Aorta (tissue), 5 donors: ENCODE measurements at regions not wholly inside any gene's neighbourhood (a gene's known extent, or its start where the extent isn't known, plus 50 kb on each side); places are given as distances from the start of the nearest gene placed in this dataset.

ENCODE experiments used
- ATAC-seq: fragments of 200-7000 bp; cut with Tn5 transposase; one replicate; pipeline ENCODE4 v1.9.1; 2022; ENCODE audit warnings: moderate library complexity; ENCODE audit not compliant: low FRiP score
- DNase-seq, 2 donors: peaks; one replicate each; pipeline ENCODE4 v3.0.0-alpha.2; 2020
- H3K27ac ChIP-seq, 2 donors: one replicate each; pipeline ENCODE4 v1.5.1; 2013; ENCODE audit warnings: low read length in 2 of 2, mild to moderate bottlenecking in 2 of 2, moderate library complexity in 2 of 2, control low read depth in 1 of 2, inconsistent platforms in 1 of 2, low read depth in 1 of 2
- H3K27me3 ChIP-seq, 2 donors: one replicate each; pipeline ENCODE4 v1.6.1; 2013; ENCODE audit warnings: control low read depth in 1 of 2, low read length in 1 of 2, mild to moderate bottlenecking in 1 of 2, moderate library complexity in 1 of 2; ENCODE audit not compliant: insufficient read depth in 2 of 2, control insufficient read depth in 1 of 2
- H3K36me3 ChIP-seq, 2 donors: one replicate each; pipeline ENCODE4 v1.6.1; 2013; ENCODE audit warnings: control low read depth in 1 of 2, low read length in 1 of 2, mild to moderate bottlenecking in 1 of 2; ENCODE audit not compliant: insufficient read depth in 2 of 2, control insufficient read depth in 1 of 2
- H3K4me1 ChIP-seq, 2 donors: one replicate each; pipeline ENCODE4 v1.6.1; 2013; ENCODE audit warnings: low read length in 2 of 2, control low read depth in 1 of 2, mild to moderate bottlenecking in 1 of 2, moderate library complexity in 1 of 2; ENCODE audit not compliant: insufficient read depth in 2 of 2, control insufficient read depth in 1 of 2
- H3K4me3 ChIP-seq, 2 donors: one replicate each; pipeline ENCODE4 v1.5.1; 2013; ENCODE audit warnings: low read length in 2 of 2, control low read depth in 1 of 2, mild to moderate bottlenecking in 1 of 2
- H3K9me3 ChIP-seq: one replicate; pipeline ENCODE4 v1.6.1; 2013; ENCODE audit warnings: mild to moderate bottlenecking, low read length; ENCODE audit not compliant: control insufficient read depth
- WGBS, 2 donors: extraction: QIAGEN DNeasy Blood & Tissue Kit; methylation state at CpG; one replicate each; pipeline ENCODE4 v1.1.7; 2013; 5-methylcytosine and 5-hydroxymethylcytosine counted together
- intact Hi-C, 2 donors: fragments of 100-400 bp; cut with DNase I; formaldehyde crosslinking; loops; one replicate each; pipeline versions ENCODE4 v1.14.2 to v1.15.0; 2022
- donor health status: healthy with polysubstance abuse.
- donor health status: Bipolar disorder and iron deficiency.
- donor health status: DM: no; HTN: no; CAD: no.
- donor health status: DM: no; HTN: no; CAD: no.
- donor health status: DM: yes; HTN: yes; CAD: no.

DNA sequence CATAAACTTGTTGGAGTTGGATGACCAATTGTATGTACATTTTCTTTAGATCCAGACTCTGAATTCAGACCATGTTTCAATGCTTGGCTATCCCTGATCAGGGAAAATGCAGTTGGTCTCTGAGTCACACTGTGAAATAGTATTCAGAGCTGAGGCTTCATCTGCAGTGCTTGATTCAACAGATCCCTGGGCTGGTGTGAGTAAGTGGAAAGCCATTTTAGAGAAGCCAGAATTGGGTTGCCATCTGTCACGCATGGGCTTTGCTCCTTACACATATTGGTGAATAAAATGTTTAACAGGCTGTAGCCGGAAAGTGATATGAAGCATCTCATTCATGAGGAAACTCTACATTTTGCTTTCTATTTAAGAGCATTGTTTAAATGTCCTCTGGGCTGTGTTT, 50.0 kb upstream of the ACYP2 start:
- no peaks in the 10 kb centered on the region for H3K27me3 ChIP-seq
- DNase-seq, result no peak
- no peak for ATAC-seq
- no peaks in the 10 kb centered on the region for H3K9me3 ChIP-seq
- intact Hi-C loops, result no loop called here
- no peak overlapping the region for H3K27ac ChIP-seq
- H3K36me3 ChIP-seq, result no peaks in the 10 kb centered on the region
- WGBS, 2 donors, result 93 to 99% methylated on average over 2 of the region's 2 CpGs
- no peak overlapping the region for H3K4me3 ChIP-seq
- H3K4me1 ChIP-seq, result no peaks in the 10 kb centered on the region

DNA sequence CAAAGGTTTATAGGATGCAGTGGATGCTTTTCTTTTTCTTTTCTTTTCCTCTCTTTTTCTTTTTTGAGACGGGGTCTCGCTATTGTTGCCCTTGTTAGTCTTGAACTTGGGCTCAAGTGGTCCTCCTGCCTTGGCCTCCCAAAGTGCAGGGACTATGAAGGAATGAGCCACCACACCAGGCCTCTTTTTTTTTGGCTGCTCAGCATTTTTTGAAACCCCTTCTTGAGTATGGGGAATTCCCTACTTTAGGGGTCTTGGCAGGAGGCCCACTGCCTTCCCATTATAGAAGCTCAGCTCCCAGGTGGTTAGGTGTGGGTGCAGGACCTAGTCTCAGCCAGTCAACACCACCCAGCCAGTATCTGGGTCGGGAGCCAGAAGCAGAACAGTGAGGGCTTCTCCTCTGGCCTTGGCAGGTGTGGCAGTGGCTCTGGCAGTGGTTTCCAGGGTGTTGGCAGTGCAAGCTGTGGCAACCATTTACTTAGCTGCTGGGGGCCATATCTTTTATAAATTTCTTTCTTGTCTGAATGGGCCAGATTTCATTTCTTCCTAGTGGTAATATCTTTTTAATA, 51.4 kb upstream of the ACYP2 start:
- WGBS, 2 donors, result 81 to 88% methylated on average over 3 of the region's 3 CpGs
- DNase-seq (no peak), ATAC-seq (no peak)
- no peak overlapping the region for H3K4me3 ChIP-seq
- H3K9me3 ChIP-seq, result no peaks in the 10 kb centered on the region
- no peaks in the 10 kb centered on the region for H3K27me3 ChIP-seq
- H3K27ac ChIP-seq, result no peak overlapping the region
- no peaks in the 10 kb centered on the region for H3K4me1 ChIP-seq
- H3K36me3 ChIP-seq, result no peaks in the 10 kb centered on the region
- intact Hi-C loops, result no loop called here

DNA sequence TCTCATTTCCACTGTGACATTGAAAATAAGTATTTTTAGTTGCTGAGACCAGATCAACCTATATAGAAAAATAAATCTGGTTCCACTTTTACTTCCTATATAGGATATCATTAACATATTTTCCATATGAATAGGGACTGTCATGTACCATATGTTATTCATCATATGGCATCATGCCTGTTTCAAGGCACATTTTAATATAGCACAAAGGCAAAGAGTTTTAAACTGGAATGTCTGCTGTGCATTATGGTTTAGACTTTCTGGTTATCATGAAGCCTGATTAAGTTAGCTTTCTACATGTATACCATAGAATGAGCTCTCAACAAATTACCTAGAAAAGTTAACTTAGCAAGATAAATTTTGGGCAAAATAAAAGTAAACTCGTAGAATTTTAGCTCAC, 53.0 kb upstream of the ACYP2 start:
- Histone ChIP-seq H3K27ac (no peak overlapping the region), H3K9me3 (no peaks in the 10 kb centered on the region), H3K4me1 (peaks cover 0 to 1% of the 10 kb centered on the region in 2 donors), H3K36me3 (no peaks in the 10 kb centered on the region), H3K4me3 (no peak overlapping the region), H3K27me3 (no peaks in the 10 kb centered on the region)
- 80% methylated on average over 1 of the region's 1 CpG for WGBS, 2 donors
- no peak for DNase-seq
- ATAC-seq, result no peak
- intact Hi-C loops, result no loop called here

DNA sequence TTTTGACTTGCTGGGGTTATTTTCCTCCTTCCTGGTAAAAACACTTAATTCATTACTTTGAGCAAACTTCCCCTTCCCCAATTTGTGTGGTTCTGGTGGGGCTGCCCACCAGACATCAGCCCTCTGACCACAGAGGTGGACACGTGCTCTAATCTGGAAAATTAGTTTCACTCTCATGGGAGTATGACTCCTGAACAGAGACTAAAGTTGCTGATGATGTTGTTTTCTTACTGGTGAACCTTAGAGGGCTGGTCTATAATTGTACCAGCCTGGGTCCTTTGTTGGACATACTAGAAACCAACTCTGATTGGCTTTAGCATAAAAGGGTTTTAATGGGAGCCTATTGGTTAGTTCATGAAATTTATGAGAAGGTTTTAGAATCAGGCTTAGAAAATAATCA, 54.1 kb upstream of the ACYP2 start:
- no peak for ATAC-seq
- Histone ChIP-seq H3K9me3 (no peaks in the 10 kb centered on the region), H3K4me3 (no peak overlapping the region), H3K4me1 (peaks cover 0 to 1% of the 10 kb centered on the region in 2 donors), H3K27me3 (no peaks in the 10 kb centered on the region), H3K27ac (no peak overlapping the region), H3K36me3 (no peaks in the 10 kb centered on the region)
- 94 to 95% methylated on average over 1 of the region's 1 CpG for WGBS, 2 donors
- intact Hi-C loops, result no loop called here
- DNase-seq, result no peak

DNA sequence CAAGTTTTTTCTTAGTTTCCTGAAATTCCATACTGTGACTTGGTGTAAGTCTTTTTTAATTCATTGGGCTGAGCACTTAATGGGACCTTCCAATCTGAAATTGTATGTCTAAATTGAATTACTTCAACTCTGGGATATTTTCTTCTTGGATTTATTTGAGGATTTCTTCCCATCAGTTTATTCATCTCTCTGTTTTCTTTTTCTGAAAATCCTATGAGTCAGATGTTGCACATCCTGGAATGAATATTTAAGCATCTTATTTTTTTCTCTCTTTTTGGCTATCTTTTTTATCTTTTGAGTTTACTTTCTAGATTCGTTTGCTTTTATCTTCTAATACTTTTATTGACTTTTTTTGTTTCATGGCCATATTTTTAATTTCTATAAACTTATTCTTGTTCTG, 55.4 kb upstream of the ACYP2 start:
- DNase-seq (no peak), ATAC-seq (no peak)
- WGBS, 2 donors, result 79 to 84% methylated on average over 1 of the region's 1 CpG
- Histone ChIP-seq H3K4me1 (peaks cover 1 to 3% of the 10 kb centered on the region in 2 donors), H3K9me3 (no peaks in the 10 kb centered on the region), H3K36me3 (no peaks in the 10 kb centered on the region), H3K27me3 (no peaks in the 10 kb centered on the region), H3K27ac (no peak overlapping the region), H3K4me3 (no peak overlapping the region)
- intact Hi-C loops, result no loop called here

DNA sequence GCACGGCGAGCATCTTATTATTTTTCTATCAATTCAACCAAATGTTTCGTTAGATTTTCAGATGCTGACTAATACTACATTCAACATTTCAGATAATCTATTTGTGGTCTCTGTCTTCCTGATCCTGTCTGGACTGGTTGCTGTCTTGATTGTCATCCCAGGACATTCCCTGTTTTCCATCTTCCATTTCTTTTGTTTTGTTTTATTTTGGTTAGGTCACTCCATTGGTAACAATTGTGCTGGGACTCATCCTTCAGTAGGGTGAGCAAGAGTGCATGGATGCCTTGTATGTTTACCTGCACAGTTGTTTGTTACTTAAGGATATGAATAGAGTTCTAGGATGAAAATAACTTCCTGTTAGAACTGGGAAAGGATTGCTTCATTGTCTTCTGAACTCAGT, 55.9 kb upstream of the ACYP2 start:
- peaks cover 3% of the 10 kb centered on the region in 2 donors for H3K4me1 ChIP-seq
- no peaks in the 10 kb centered on the region for H3K36me3 ChIP-seq
- no peaks in the 10 kb centered on the region for H3K9me3 ChIP-seq
- no peak for DNase-seq
- 98% methylated on average over 3 of the region's 3 CpGs for WGBS, 2 donors
- no peak overlapping the region for H3K27ac ChIP-seq
- no peaks in the 10 kb centered on the region for H3K27me3 ChIP-seq
- H3K4me3 ChIP-seq, result no peak overlapping the region
- intact Hi-C loops, result no loop called here
- no peak for ATAC-seq

DNA sequence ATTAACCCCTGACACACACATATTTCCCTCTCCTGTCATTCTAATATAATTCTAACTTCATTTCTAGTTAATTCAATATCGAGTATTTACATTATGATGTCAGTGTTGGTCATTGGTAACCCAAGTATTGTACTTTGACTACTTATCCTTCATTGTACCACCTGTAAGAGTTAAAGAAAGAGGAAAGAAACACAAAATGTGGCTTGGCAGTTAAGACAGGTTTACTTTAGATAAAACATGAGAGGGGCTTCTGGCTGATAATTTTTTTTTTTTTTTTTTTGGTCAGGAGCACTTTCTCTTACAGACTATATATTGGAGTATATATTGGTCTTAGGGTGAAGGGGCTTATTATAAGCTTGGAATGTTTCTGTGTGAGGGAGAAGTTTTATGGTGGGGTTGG, 57.0 kb upstream of the ACYP2 start:
- no peak for DNase-seq
- Histone ChIP-seq H3K4me1 (peaks cover 3% of the 10 kb centered on the region in 2 donors), H3K27me3 (no peaks in the 10 kb centered on the region), H3K36me3 (no peaks in the 10 kb centered on the region), H3K27ac (no peak overlapping the region), H3K9me3 (no peaks in the 10 kb centered on the region), H3K4me3 (no peak overlapping the region)
- intact Hi-C loops, result no loop called here
- 97 to 98% methylated on average over 1 of the region's 1 CpG for WGBS, 2 donors
- no peak for ATAC-seq

DNA sequence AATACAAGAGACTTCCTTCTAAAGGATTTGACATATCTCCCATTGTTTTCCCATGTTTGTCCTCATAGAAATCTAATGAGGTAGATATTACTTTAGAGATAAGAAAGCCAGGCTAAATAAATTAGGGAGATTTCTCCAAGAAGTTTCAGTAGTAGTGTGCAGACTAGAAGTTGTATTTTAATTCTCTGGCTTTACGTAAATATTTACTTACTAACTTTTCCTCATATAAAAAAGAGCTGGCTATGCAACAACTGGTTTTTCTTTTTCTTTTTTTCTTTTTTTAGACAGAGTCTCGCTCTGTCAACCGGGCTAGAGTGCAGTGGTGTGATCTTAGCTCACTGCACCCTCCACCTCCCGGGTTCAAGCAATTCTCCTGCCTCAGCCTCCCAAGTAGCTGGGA, 60.6 kb upstream of the ACYP2 start:
- ATAC-seq, result no peak
- Histone ChIP-seq H3K4me3 (no peak overlapping the region), H3K9me3 (no peaks in the 10 kb centered on the region), H3K36me3 (no peaks in the 10 kb centered on the region), H3K27ac (no peak overlapping the region), H3K27me3 (no peaks in the 10 kb centered on the region), H3K4me1 (peaks cover 3% of the 10 kb centered on the region in 2 donors)
- intact Hi-C loops, result loop anchor here in 1 of 2 donors (5.0 kb wide), 1 partner anchor 82 kb away; the partner anchor contains the start of gene PSME4
- no peak for DNase-seq
- WGBS, 2 donors, result 54 to 61% methylated on average over 4 of the region's 4 CpGs

DNA sequence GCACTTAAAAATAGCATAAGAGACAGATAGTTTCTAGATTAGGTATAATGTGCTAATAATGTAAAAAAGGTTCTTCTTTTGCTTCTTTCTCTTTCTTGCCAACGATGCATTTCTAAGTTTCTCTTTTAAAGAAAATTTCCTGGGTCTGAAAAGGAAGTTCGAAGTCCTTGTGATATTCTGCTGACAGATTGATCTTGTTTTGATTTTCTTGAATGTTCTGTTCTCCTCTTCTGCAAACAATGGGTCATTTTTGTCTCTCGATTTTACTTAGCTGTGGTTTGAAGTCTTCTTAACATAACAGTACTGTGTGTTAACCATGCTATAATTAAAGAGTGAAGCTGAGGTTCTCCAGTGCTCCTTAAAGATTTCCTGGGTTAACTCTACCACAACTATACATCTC, 61.1 kb upstream of the ACYP2 start:
- Histone ChIP-seq H3K4me3 (no peak overlapping the region), H3K9me3 (no peaks in the 10 kb centered on the region), H3K27ac (no peak overlapping the region), H3K4me1 (peaks cover 3% of the 10 kb centered on the region in 2 donors), H3K36me3 (no peaks in the 10 kb centered on the region), H3K27me3 (no peaks in the 10 kb centered on the region)
- ATAC-seq (no peak), DNase-seq (no peak)
- WGBS, 2 donors, result 14 to 17% methylated on average over 3 of the region's 3 CpGs
- intact Hi-C loops, result loop anchor here in 1 of 2 donors (5.0 kb wide), 1 partner anchor 82 kb away; the partner anchor contains the start of gene PSME4
